T-helper 1 cell treated with Interleukin-12 subunit alpha and Interleukin-12 subunit beta and Interleukin-4 antibody, amounts not matched to agents 30 ng/mL and 1 ng/mL, for 36 hours (primary cell): ENCODE measurements at regions not wholly inside any gene's neighbourhood (a gene's known extent, or its start where the extent isn't known, plus 50 kb on each side); places are given as distances from the start of the nearest gene placed in this dataset.

Source experiments
- intact Hi-C: fragments of 100-400 bp; cut with micrococcal nuclease; formaldehyde crosslinking; loops from one replicate; pipeline ENCODE4 v1.15.1; 2024

DNA sequence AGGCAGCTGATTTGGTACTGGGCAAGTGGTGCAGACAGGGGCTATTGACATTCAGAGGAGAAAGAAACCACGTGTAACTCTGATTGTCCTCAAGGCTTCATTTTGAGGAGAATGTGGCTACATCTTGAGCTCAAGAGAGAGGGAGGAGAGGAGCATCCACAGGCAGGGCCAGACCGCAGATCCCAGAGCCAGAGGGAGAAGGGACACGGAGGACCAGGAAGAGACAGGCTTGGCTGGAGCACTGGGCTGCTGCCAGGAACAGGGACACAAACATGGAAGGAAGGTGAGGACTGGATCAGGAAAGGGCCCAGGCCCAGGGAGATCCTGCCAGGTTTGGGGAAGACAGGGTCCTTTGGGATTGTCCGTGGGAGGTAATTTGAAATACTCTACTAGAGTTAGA is 158.3 kb downstream of the GPAM start:
- intact Hi-C loops: no loop called here

DNA sequence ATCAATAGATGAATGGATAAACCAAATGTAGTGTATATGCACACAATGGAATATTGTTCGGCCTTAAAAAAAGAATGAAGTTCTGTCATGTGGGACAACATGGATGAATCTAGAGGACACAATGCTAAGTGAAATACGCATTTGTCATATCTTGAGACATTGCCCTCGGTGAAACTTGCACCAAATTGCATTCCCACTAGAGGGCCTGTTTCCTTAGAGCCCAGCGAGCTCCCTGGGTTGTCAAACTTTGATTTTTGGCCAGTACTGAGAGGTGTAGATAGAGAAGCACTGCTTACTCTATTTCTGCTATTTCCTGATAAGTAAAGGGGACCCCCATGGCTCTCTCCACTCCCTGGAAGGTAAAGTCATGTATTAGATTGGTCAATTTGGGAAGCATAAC is 157.1 kb downstream of the GPAM start:
- intact Hi-C loops: no loop called here

DNA sequence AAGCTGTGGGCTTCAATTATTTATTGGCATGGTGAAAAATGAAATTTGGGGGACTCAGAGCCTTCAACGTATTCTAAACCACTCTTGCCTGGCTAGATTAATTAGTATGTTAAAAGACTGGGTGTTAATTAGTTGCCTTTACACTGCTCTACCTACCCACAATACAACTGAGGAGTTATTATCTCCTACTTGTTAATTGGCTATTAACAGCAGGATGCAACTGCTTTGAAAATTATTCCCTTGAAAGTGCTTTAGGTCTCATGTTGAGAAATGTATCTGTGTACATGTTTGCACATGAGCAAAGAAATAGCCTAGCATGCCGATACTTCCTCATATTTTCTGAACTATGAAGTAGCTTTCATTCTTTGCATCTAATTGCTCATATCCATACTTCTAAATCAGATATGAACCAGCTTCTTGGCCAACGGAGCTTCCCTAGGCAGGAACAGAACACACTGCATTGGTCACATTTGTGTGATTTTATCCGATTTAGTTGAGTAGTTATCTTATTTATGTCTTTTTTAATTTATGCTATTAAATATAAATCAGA is 155.8 kb downstream of the GPAM start:
- intact Hi-C loops: no loop called here

DNA sequence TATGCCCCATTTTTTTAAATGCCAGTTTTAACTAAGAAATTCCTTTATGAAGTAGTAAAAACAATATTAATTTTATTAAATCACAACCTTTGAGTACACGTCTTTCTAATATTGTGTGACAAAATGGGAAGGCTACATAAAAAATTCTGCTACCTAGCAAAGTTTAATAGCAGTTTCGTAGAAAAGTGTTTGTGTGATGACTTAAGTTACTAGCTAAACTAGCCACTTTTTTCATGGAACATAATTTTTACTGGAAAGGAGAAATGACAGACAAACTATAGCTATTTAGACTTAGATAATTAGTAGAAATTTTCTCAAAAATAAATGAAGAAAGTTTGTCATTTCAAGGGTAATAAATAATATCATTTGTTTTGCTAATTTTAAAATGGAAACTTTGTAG is 153.1 kb downstream of the GPAM start:
- intact Hi-C loops: no loop called here

DNA sequence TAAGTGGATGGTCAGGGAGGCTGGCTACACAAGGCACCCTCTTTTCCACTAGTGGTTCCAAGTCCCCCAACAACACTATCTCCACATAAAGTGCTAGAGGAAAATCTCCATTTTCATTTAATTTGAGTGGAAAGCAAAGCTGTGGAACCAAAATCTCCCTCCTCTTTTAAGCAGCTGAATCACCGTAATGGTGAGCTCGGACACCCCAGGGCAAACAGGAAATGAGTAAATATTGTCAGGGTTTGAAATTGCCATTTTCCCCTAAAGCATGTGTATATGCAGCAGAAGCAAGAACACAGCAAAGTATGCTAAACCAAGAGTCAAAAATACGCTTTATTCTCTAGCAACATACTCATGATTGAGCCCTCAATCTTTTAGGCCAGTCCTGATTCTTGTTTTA is 143.7 kb downstream of the GPAM start:
- intact Hi-C loops: no loop called here

DNA sequence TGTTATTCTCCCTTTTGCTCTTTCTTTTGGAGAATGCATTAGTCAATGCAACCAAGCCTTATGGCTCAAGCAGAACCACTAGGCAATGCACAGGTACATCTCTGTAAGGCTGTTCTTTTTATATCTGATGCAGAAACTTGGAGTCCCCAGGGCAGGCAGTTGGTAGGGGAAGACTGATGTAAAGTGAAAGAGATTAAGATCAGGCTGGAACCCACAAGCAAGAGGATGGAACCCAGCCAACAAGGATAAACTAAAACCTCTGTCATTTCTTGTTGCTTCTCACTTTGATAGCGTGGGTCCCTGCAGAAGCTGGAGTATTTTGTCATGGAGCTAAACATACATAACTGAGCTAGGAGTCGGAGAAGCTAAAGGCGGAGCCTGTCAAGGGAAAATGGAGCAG is 142.9 kb downstream of the GPAM start:
- intact Hi-C loops: no loop called here

DNA sequence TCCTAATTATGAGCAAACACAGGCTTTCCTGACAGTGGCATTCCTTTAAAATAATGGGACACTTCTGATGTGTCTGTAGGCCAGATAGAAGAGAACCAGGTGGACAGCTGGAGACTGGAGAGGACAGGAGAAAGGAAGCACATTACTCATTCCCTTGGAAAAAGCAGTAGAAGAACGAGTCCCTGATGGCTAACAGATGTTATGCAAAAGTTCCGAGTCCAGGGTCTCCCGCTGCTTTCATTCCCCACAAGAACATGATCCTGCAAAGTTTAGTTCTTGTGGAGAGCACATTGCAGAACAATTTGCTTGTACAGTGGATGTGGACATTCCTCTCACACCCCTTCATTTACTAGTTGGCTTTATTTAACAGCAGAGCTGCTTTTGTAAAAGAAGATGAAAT is 137.6 kb downstream of the GPAM start:
- intact Hi-C loops: no loop called here

DNA sequence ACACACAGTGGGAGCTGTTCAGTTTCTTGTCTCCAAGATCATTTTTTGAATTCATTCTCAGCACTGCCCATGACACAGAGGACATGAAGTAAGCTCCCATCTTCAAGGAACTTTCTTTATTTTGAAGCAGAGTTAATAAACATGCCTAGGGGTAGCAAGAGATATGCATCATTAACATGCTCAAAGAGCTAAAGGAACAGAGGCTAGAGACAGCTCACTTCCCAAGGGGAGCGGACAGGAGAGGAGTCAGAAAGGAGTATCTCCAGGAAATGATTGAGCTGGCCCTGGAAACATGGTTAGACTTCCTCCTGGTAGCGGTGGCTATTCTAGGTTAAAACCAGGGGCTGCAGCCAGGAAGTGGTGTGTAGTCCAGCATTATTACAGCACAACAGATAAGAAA is 135.9 kb downstream of the GPAM start:
- intact Hi-C loops: no loop called here

DNA sequence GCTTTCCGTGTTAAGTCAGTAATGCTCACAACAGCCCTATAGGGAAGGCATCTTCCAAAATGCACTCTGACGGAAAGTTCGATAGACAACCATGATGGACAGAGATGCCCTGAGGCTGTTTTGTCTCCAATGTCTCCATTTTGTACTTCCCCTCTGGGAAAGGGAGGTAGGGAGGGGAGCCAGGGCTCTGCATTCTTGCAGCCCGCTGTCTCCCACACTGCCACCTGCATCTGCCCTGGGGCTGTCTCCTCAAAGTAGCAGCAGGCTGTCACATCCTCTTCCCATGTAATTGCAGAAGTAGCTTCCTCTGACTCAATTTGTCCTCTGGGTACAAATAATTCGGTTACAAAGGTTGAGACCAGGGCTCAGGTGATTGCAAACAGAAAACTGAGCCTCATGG is 131.4 kb downstream of the GPAM start:
- intact Hi-C loops: no loop called here

DNA sequence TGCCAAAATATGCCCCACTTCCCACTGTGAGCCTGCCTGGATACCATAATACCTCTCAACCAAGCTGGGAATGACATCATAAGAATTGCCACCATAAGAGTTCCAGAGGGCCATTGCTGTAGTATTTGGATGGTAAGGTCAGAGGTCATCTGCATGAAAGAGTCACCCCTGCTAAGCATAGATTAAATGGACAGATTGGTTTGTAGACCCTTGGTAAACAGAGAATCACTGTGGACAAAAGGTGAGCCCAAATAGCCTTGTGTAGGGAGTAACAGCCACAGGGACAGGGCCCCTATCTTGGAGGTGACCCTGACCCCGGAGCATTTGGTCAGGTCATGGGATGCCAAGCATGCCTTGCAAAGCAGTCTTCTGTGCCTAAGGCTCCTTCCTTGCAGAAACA is 129.7 kb downstream of the GPAM start:
- intact Hi-C loops: no loop called here

DNA sequence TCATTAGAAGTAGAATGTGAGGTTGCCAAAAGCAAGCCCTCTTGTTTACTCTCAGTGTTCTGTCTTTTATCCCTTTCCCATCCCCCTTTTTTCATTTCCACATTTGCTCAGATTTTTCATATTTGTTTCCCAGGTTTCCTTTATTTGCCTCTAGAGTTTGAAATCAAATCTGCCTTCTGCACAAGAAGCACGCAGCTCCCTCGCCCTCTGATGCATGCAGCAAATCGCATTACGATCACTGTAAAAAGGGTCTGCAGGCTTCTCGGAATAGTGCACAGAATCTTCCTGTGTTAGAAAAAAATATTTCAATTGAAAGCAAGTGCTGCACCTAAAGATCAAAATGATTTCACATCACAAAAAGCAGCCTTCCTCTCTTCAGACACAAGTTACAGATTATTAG is 129.0 kb downstream of the GPAM start:
- intact Hi-C loops: no loop called here

DNA sequence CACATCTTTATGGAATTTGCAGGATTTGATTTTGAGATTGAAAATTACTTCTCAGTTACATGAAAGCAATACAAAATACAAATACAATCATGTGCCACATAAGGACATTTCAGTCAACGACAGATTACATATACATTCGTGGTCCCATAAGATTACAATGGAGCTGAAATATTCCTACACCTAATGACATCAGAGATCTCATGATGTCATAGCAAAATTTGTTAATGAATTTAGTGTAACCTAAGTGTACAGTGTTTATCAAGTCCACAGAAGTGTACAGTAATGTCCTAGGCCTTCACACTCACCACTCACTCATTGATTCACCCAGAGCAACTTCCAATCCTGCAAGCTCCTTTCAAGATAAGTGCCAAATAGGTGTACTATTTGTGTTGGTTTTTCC is 126.5 kb downstream of the GPAM start:
- intact Hi-C loops: no loop called here

DNA sequence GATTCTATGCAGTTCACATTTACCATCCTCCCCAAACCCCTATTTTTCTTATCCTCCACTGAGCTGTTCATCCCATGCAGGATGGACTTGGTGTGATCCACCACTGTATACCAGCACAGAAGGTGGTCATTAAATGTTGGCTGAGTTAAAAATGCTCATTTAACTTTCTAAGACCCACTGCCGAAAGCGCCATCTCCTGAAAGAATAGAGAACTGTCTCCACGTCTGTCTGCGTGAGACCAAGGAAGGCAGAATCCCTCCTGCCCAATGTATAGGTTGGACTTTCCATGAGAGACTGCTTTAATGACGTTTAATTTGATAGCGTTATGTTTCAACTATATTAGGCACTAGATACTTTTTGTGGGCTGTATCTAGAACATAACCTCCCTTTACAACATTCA is 124.3 kb downstream of the GPAM start:
- intact Hi-C loops: no loop called here

DNA sequence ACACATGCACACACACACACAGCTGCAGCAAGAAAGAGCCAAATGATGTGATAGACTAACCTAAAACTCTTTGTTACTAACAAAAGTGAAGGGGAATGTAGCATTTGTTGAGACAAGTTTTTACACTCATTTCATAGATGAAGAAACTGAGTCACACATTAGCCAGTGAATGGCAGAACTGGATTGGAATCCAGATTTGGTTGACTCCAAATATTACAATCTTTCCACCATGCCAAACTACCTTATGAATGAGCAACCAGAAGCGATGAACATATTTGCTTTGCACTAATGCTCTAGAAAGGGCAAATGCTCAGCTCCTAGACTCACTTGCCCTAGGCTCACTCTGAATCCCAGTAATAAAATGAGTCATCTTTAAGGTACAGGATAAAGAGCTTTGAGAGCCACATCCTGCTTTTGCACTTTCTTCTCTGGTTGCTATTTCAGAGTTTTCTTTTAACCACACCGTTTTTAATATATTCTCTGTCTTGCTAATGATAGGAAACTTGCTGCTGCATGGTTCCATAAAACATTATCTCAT is 111.9 kb downstream of the GPAM start:
- intact Hi-C loops: no loop called here

DNA sequence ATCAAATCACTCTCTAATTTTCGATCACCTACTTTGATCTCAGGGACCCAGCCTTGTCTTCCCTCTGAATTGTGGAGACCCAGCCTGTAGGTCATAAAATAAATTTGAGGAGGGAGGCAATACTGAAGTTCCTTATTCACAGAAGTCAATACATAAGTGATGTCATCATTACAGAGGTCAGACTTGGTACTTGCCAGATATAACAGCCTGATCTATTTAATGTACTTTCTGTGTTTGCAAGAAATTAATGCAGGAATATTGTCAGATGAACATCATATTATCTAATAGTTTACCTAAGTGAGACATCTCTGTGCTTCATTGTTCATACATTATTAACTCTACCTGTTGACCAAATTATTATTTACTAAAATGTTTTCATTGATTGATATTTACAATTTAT is 105.6 kb downstream of the GPAM start:
- intact Hi-C loops: no loop called here

DNA sequence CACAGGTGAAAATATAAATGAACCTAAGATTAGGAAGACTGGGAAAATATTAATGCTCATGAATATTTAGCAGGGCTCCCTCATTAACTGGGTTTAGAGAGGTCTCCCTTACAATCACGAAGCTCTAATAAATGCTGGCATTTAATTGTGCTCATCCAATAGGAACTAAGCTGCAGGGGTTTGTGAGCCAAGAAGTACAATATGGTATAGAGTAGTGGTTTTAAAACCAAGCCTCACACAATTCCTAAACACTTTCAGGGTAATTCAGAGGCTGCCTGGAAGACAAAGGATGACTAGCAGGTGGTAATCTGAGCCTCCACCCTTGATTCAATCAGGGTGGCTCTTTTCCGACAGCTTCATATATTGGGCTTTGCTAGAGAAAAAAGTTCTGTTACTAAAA is 103.3 kb downstream of the GPAM start:
- intact Hi-C loops: no loop called here

DNA sequence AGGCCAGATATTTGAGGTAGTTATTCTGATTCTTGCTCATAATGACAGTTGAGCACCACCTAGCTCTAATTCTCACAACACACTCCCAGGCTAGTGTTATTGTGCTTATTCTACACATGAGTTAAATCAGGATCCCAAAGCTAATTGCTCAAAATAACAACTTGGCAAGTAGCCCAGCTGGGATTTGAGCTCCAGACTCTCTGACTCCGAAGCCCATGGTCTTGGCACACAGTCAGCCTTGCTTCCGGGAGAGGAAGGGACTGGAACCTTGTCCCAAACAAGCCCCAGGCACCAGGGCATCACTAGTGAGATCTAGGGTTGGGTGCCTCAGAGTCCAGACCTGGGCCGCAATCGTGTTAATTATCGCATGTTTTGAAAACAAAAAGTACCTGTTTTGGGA is 101.4 kb downstream of the GPAM start:
- intact Hi-C loops: no loop called here

DNA sequence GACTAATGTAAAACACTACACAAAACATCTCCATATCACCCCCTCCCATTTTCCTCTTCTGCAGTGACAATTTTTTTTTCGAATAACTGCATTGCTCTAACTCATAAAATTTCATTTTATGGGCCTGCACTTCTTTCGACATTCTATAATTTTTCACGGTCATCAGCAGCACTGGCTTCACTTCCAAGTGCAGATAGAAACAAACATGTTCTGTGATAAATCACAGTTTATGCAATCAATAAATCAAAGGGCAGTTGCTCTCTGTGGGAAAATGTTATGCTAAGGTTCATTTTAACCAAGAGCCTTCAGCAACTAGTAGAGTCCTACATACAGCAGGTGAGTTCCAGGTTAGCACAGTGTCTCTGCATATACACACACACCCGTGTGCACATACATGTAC is 100.1 kb downstream of the GPAM start:
- intact Hi-C loops: no loop called here

DNA sequence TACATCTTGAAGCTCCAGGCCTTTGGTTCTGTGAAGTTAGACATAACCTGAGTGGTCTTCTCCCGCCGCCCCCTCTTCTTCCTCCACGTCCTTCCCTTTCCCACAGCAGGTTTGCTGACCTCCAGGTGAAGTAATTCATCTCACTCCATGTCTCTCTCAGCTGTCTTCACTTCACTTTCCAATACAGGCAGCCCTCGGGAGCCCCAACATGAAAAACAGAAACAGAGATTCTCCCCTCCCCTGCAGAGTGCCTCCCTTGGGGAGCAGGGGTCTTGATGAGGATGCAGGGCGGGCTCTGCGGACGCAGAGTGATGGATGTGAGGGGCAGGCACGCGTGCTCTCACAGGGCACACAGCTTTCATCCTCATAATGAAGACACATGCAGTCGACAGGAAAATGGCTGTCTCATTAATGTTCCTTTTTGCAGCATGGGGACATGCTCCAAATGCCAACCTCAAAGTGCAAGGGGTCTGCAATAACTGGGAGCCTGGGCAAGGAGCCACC is 95.6 kb downstream of the GPAM start:
- intact Hi-C loops: no loop called here

DNA sequence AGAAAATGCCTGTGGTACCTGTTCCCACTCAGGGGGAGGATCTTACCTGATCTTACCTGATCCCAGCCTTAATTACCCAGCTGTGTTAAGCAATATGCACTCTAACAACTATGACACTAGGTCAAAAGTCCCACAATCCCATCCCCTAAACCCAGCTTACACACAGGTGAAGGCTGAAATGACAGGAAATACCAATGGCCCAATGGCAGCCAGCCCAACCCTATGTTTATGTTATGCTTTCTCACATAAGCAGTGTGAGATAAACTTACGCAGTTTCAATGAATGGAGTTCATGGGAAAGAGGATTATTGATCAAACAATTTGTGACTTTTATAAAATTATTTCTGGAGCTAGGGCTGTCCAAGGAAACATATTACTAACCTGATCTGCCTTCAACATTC is 91.9 kb downstream of the GPAM start:
- intact Hi-C loops: no loop called here

DNA sequence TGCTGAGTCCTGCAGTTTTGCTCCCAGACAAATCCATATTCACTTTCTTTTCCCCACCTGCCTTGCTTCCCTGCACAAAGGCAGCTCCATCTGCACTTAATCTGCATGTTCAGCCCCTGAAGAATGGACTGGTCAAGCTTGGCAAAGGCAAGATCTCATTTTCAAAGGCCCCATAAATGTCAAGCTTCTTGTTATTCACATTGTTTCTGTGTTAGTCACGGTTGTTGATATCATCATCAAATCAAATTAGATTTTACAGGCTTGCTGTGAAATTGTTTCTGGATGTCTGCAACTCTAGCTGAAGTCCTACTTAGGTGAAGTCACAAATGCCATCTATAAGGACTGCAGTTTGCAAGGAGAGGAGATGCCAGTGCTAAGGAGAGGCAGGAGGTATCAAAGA is 91.0 kb downstream of the GPAM start:
- intact Hi-C loops: no loop called here

DNA sequence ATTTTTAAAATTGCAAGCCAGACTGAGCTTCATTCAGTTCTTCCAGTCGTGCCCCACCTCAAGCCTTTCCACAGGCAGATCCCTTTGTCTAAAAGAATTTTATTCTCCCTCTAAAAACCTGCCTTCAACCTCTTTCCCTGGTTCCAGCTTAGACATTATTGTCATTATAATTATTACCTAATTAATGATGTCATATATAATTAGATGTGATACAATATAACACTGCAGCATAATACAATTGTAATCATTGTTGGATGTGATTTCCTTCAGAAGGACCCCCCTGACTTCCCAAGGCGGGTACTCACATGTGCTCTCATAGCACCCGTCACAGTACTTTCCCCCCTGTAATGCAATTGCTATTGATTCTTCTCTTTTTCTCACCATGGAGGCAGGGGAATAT is 88.6 kb downstream of the GPAM start:
- intact Hi-C loops: no loop called here

DNA sequence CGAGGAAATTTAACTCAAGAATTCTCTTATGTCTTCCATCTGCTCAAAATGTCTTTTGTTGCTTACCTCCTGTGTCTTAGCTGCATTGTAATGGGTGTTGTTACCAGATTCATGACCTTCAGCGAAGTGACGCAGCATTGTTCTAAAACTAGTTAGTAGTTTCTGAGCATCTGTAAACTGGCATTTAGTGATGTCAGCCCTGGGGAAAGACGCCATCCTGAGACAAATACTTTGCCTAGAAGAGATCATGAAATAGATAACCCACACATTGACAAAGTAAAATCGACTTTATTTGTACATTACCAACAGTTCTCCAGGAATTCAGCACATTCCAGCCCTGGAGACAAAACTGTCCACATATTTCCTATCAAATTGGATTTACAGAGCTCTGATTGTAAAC is 87.8 kb downstream of the GPAM start:
- intact Hi-C loops: no loop called here

DNA sequence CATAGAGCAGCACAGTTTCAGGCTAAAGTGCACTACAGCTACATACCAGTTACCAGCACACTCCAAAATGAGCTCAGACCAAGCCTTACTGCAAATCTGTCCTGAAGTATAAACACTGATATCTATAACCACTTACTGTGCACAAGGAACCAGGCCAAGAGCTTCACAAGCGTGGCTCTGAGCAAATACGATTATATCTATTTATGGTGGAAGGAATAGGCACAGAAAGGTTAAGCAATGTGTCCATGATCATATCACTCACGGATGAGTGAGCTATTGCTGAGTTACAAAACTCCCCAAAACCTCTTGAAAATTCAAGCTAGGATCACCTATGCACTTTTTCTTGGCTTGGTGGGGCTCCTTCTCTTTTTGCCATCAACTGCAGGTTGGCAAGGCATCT is 84.9 kb downstream of the GPAM start:
- intact Hi-C loops: no loop called here
